ENCODE measurements at regions not wholly inside any gene's neighbourhood (a gene's known extent, or its start where the extent isn't known, plus 50 kb on each side); places are given as distances from the start of the nearest gene placed in this dataset.

GRCh38 chr13:70856025-70856424, 747.8 kb upstream of the KLHL1 start:
- no peak for FAIRE-seq

GRCh38 chr13:70849222-70849621, 741.0 kb upstream of the KLHL1 start:
- Histone ChIP-seq H3K36me3 (ENCODE audit: control insufficient read depth, insufficient read depth, low read length) (no peaks in the 10 kb centered on the region), H3K4me3 (ENCODE audit: low read depth, low read length) (no peak overlapping the region), H3K27me3 (ENCODE audit: control insufficient read depth, insufficient read depth, low read length) (no peaks in the 10 kb centered on the region)
- no peak for TF ChIP-seq CTCF (IDR thresholded peaks at IDR 0.05; ENCODE audit: insufficient read depth, low read length, severe bottlenecking)
- DNase-seq (ENCODE audit: low read depth) (no peak), FAIRE-seq (no peak)

More at GRCh38 chr13:70856025-70856424, 747.8 kb upstream of the KLHL1 start:
- Histone ChIP-seq H3K27me3 (ENCODE audit: control insufficient read depth, insufficient read depth, low read length) (no peaks in the 10 kb centered on the region), H3K4me3 (ENCODE audit: low read depth, low read length) (no peak overlapping the region), H3K36me3 (ENCODE audit: control insufficient read depth, insufficient read depth, low read length) (no peaks in the 10 kb centered on the region)
- no peak for DNase-seq (ENCODE audit: low read depth)
- TF ChIP-seq CTCF (IDR thresholded peaks at IDR 0.05; ENCODE audit: insufficient read depth, low read length, severe bottlenecking), result no peak

GRCh38 chr13:70844391-70845108, 736.3 kb upstream of the KLHL1 start:
- DNase-seq (ENCODE audit: low read depth), result no peak
- no peak overlapping the region for H3K4me3 ChIP-seq (ENCODE audit: low read depth, low read length)
- H3K27me3 ChIP-seq (ENCODE audit: control insufficient read depth, insufficient read depth, low read length), result no peaks in the 10 kb centered on the region
- FAIRE-seq, result no peak
- no peaks in the 10 kb centered on the region for H3K36me3 ChIP-seq (ENCODE audit: control insufficient read depth, insufficient read depth, low read length)
- TF ChIP-seq CTCF (IDR thresholded peaks at IDR 0.05; ENCODE audit: insufficient read depth, low read length, severe bottlenecking), result no peak

- Histone ChIP-seq H3K36me3 (ENCODE audit: control insufficient read depth, insufficient read depth, low read length) (no peaks in the 10 kb centered on the region), H3K4me3 (ENCODE audit: low read depth, low read length) (no peak overlapping the region), H3K27me3 (ENCODE audit: control insufficient read depth, insufficient read depth, low read length) (no peaks in the 10 kb centered on the region)
- FAIRE-seq (no peak), DNase-seq (ENCODE audit: low read depth) (no peak)
- no peak for TF ChIP-seq CTCF (IDR thresholded peaks at IDR 0.05; ENCODE audit: insufficient read depth, low read length, severe bottlenecking)
Observed at GRCh38 chr13:70842062-70842644, 733.9 kb upstream of the KLHL1 start.

- no peak for DNase-seq (ENCODE audit: low read depth)
Observed at GRCh38 chr13:70841240-70842061, 733.2 kb upstream of the KLHL1 start.

More at GRCh38 chr13:70841240-70842061, 733.2 kb upstream of the KLHL1 start:
- Histone ChIP-seq H3K36me3 (ENCODE audit: control insufficient read depth, insufficient read depth, low read length) (no peaks in the 10 kb centered on the region), H3K4me3 (ENCODE audit: low read depth, low read length) (no peak overlapping the region), H3K27me3 (ENCODE audit: control insufficient read depth, insufficient read depth, low read length) (no peaks in the 10 kb centered on the region)
- TF ChIP-seq CTCF (IDR thresholded peaks at IDR 0.05; ENCODE audit: insufficient read depth, low read length, severe bottlenecking), result no peak
- FAIRE-seq, result peak; percentile 32

All from bronchial epithelial cell (primary cell).